ENCODE measurements at regions not wholly inside any gene's neighbourhood (a gene's known extent, or its start where the extent isn't known, plus 50 kb on each side); places are given as distances from the start of the nearest gene placed in this dataset.

GRCh38 chr5:124439609-124440008 is 306.8 kb downstream of the ZNF608 start:
- Histone ChIP-seq H3K56ac (replicated peaks; ENCODE audit: insufficient read length, low read depth, low read length) (no peak overlapping the region), H3K27me3 (replicated peaks in 1 of 4; ENCODE audit: control insufficient read depth in 3 of 4, extremely low read depth in 1 of 4, insufficient read depth in 3 of 4, low read length in 3 of 4) (peaks cover 0 to 2% (median 0%) of the 10 kb centered on the region in 4 experiments; a peak in 1 of 7 replicates), H3K4me1 (replicated peaks in 1 of 4; ENCODE audit: control insufficient read depth in 3 of 4, insufficient read depth in 4 of 4, low read length in 3 of 4) (peaks cover 2 to 20% (median 15%) of the 10 kb centered on the region in 4 experiments; a peak in 6 of 7 replicates), H2BK12ac (ENCODE audit: low read depth, low read length) (no peak overlapping the region), H4K5ac (ENCODE audit: insufficient read length, low read depth, low read length) (no peak overlapping the region), H3K4ac (replicated peaks; ENCODE audit: insufficient read length, low read depth, low read length) (no peak overlapping the region), H3K79me1 (ENCODE audit: low read depth, low read length) (no peaks in the 10 kb centered on the region), H3K79me2 (ENCODE audit: control insufficient read depth in 1 of 2, insufficient read depth in 2 of 2, low read length in 2 of 2) (no peaks in the 10 kb centered on the region), H3K9ac (replicated peaks in 1 of 4; ENCODE audit: extremely low read depth in 1 of 4, low read depth in 3 of 4, low read length in 3 of 4) (no peak overlapping the region), H3K4me2 (ENCODE audit: insufficient read depth in 1 of 2, low read depth in 2 of 2, low read length in 2 of 2) (peak overlapping the region in 1 of 2 experiments; percentile 62; a peak in 1 of 4 replicates), H3K23me2 (ENCODE audit: low read depth, low read length) (no peaks in the 10 kb centered on the region), H4K8ac (ENCODE audit: extremely low read depth, insufficient read depth, low read length) (no peak overlapping the region), H3K36me3 (ENCODE audit: control insufficient read depth in 2 of 4, insufficient read depth in 4 of 4, low read length in 3 of 4) (no peaks in the 10 kb centered on the region), H2BK120ac (replicated peaks; ENCODE audit: low read depth, low read length) (no peak overlapping the region), H3K27ac (ENCODE audit: low read depth, low read length) (0 out of 2 replicates have a peak overlapping the region, but pooled peaks have one; percentile 46), H2AK5ac (ENCODE audit: low read depth, low read length) (no peak overlapping the region), H3K14ac (ENCODE audit: insufficient read length) (no peak overlapping the region), H3K23ac (ENCODE audit: insufficient read length) (no peak overlapping the region), H3K9me3 (ENCODE audit: insufficient read depth in 2 of 2, low read depth in 1 of 2, low read length in 1 of 2) (0 out of 4 replicates have a peak, but pooled peaks cover 0 to 2% of the 10 kb centered on the region in 2 experiments), H3K4me3 (ENCODE audit: extremely low read depth in 1 of 4, insufficient read depth in 2 of 4, low read depth in 3 of 4, low read length in 4 of 4) (no peak overlapping the region), H4K91ac (replicated peaks; ENCODE audit: insufficient read length, low read length) (no peak overlapping the region), H2BK20ac (ENCODE audit: low read length) (no peak overlapping the region), H2BK15ac (ENCODE audit: low read length) (no peak overlapping the region), H2BK5ac (ENCODE audit: low read depth, low read length) (peak overlapping the region; percentile 90; the same call in 1 of the 2 replicates), H3K18ac (ENCODE audit: extremely low read depth, low read length) (no peak overlapping the region), H2AFZ (ENCODE audit: low read length) (no peak overlapping the region), H4K20me1 (replicated peaks in 1 of 2; ENCODE audit: control insufficient read depth in 1 of 2, insufficient read depth in 2 of 2, low read length in 2 of 2) (no peaks in the 10 kb centered on the region)
- no peak for FAIRE-seq
- 75% methylated on average over 3 of the region's 3 CpGs; no CpG with 5 or more reads in 1 of the 2 experiments for WGBS, 2 experiments (ENCODE audit: extremely low coverage in 1 of 2, insufficient coverage in 1 of 2, insufficient read length in 1 of 2, insufficient replicate concordance in 2 of 2, low coverage in 1 of 2, low lambda C conversion rate in 2 of 2, missing lambda C conversion rate in 1 of 2)
- ChIA-PET POLR2A (ENCODE audit: partially characterized antibody) (no interaction called here), CTCF (ENCODE audit: partially characterized antibody) (interaction anchor here (0.9 to 1.0 kb wide), 2 partner anchors 12 to 149 kb away, joined by 3 read pairs; no protein-coding TSS in a partner anchor)
- no peak for DNase-seq (ENCODE audit: low read depth in 1 of 2, low spot score in 2 of 2)
- TF ChIP-seq GABPA (IDR thresholded peaks at IDR 0.05; ENCODE audit: borderline replicate concordance, insufficient read depth, low read length) (no peak), EZH2 (IDR thresholded peaks at IDR 0.05; ENCODE audit: low read depth, low read length, severe bottlenecking) (no peak), RXRA (IDR thresholded peaks at IDR 0.05; ENCODE audit: insufficient read depth, low read depth, low read length) (no peak), TBP (IDR thresholded peaks at IDR 0.05; ENCODE audit: low read depth, low read length) (no peak), HDAC2 (IDR thresholded peaks at IDR 0.05; ENCODE audit: borderline replicate concordance in 1 of 2, low read depth in 2 of 2, low read length in 2 of 2) (no peak), SUZ12 (IDR thresholded peaks at IDR 0.05; ENCODE audit: low read length) (no peak), ATF3 (IDR thresholded peaks at IDR 0.05; ENCODE audit: insufficient read depth, low read depth, low read length) (no peak), CEBPB (IDR thresholded peaks at IDR 0.05; ENCODE audit: low read depth, low read length) (no peak), MAFK (IDR thresholded peaks at IDR 0.05; ENCODE audit: low read depth, low read length) (no peak), KDM4A (IDR thresholded peaks at IDR 0.05; ENCODE audit: low read depth, low read length, severe bottlenecking) (no peak), JUND (IDR thresholded peaks at IDR 0.05; ENCODE audit: low read length) (no peak), SIRT6 (IDR thresholded peaks at IDR 0.05; ENCODE audit: low read length) (no peak)

All from H1 (cell line).